Stomach (tissue), 4 donors: ENCODE measurements at regions not wholly inside any gene's neighbourhood (a gene's known extent, or its start where the extent isn't known, plus 50 kb on each side); places are given as distances from the start of the nearest gene placed in this dataset.

Experiments used
- POLR2A ChIP-seq, 4 donors: fragments of 450-650 bp; IDR thresholded peaks; one replicate each; pipeline ENCODE4 v1.6.1; 2016; ENCODE audit warnings: antibody characterized with exemption in 4 of 4, control low read depth in 2 of 4, mild to moderate bottlenecking in 1 of 4, moderate library complexity in 1 of 4
- POLR2AphosphoS5 ChIP-seq, 3 donors: sonication (generic); formaldehyde crosslinking; IDR thresholded peaks; one replicate each; pipeline ENCODE4 v1.6.1; 2016; ENCODE audit warnings: antibody characterized with exemption in 3 of 3
- TF ChIP-seq, protein P1 (sequence below), 7 experiments: fragments of 450-650 bp in 4 of 7; fragments of 200-600 bp in 3 of 7; sonication (generic) in 3 of 7; IDR thresholded peaks; one replicate each; pipeline ENCODE4 v1.5.1; 2016 to 2019; ENCODE audit warnings: antibody characterized with exemption in 7 of 7, control low read depth in 2 of 7, mild to moderate bottlenecking in 1 of 7

DNA sequence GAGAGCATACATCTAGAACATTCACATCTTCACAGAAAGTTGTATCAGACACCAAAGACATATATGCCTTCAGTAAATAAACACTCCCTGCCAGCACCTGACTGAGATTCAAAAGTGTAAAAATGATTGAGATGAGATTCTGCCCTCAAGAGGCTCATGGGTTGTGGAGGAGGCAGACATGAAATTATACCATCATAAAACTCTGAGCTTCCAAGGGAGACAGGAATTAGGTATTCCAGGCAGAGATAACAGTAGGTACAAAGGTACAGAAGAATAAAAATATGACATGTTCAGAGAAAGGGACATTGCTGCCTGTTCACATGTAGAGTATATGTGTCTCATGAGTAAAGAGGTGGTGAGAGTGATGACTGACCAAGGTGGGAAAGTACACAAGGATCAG is 322.3 kb downstream of the OSR1 start:
- TF ChIP-seq, protein P1, sequence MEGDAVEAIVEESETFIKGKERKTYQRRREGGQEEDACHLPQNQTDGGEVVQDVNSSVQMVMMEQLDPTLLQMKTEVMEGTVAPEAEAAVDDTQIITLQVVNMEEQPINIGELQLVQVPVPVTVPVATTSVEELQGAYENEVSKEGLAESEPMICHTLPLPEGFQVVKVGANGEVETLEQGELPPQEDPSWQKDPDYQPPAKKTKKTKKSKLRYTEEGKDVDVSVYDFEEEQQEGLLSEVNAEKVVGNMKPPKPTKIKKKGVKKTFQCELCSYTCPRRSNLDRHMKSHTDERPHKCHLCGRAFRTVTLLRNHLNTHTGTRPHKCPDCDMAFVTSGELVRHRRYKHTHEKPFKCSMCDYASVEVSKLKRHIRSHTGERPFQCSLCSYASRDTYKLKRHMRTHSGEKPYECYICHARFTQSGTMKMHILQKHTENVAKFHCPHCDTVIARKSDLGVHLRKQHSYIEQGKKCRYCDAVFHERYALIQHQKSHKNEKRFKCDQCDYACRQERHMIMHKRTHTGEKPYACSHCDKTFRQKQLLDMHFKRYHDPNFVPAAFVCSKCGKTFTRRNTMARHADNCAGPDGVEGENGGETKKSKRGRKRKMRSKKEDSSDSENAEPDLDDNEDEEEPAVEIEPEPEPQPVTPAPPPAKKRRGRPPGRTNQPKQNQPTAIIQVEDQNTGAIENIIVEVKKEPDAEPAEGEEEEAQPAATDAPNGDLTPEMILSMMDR (IDR thresholded peaks at IDR 0.05) = no peak
- TF ChIP-seq POLR2A (IDR thresholded peaks at IDR 0.05) (no peak), POLR2AphosphoS5 (IDR thresholded peaks at IDR 0.05) (no peak)
